ENCODE measurements at regions not wholly inside any gene's neighbourhood (a gene's known extent, or its start where the extent isn't known, plus 50 kb on each side); places are given as distances from the start of the nearest gene placed in this dataset.

DNA sequence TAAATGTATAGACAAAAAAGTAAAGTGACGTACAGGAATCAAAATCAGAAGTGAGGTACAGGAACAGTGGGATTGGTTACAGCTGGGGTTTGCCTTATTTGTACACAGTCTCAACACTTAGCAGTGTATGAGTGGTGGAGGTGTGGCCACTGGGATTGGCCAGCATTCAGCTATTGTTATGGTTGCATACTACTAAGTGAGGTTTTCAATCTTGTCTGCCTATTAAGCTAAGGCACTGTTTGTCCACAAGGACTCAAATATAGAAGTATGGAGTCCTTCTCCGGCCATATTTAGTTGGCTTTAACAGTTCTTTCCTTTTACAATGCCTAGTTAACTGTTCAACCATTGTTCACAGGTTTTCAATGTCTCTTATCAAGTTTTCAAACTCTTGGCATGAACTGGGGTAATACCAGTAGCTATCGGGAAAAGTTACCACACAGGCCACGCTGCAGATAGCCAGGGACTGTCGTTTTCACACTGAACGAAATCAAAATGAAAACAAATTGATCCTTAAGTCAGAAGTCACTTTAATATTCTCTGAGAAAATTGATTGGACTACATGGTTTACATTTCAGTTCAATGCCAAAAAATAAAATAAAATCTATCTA is 176.0 kb upstream of the FREM1 start:
- POLR2A ChIA-PET = no interaction called here

DNA sequence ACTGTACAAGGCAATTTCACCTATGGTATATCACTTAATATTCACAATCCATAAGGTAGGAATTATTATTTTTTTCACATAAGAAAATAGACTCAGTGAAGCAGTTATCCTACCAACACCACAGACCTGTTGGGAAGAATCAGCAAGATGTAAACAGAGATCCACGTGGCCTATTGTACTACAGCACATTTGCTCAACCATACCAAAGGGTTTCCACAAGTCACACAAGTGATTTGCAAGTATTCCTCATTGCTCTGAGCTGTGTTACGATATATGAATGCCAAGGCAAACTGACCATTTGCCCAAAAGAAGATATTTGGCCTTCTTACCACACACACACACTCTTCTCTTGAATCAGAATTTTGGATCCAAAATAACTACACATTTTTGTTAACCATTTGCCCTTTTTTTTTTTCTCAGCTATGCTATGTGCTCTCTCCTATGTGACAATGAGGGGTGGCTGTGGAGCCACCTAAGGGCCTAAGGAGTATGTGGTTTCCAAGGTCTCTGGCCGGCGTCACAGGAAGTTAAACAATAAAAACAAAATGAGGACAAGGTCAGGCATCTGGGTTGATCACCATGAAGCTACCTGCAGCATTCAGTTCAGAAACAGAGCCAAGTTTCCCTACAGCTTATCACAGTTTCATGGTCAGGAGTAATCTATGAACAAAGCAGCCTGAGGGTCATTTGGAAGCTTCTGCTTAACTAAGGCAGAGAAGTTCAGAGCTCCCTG is 171.0 kb upstream of the FREM1 start:
- CTCF ChIA-PET = interaction anchor here (0.6 to 0.9 kb wide), 2 partner anchors 13 to 118 kb away, joined by 4 read pairs; no protein-coding TSS in a partner anchor
- BruUV-seq (replicated peaks) = no TSS peak

More for the DNA sequence above, 176.0 kb upstream of the FREM1 start:
- DNase-seq (ENCODE audit: unreplicated experiment) = peak; percentile 8
- Mint-ChIP-seq H3K36me3 (ENCODE audit: insufficient read depth, unreplicated experiment) (no peaks in the 10 kb centered on the region), H3K9me3 (ENCODE audit: unreplicated experiment) (no peaks in the 10 kb centered on the region), H3K27me3 (ENCODE audit: insufficient read depth, unreplicated experiment) (peaks cover 16% of the 10 kb centered on the region), H3K4me1 (ENCODE audit: insufficient read depth, unreplicated experiment) (no peaks in the 10 kb centered on the region), H3K4me3 (ENCODE audit: unreplicated experiment) (no peak overlapping the region), H3K27ac (ENCODE audit: low read depth, unreplicated experiment) (no peak overlapping the region)
- intact Hi-C loops (cut with micrococcal nuclease) = no loop called here
- TF ChIP-seq, protein P1, sequence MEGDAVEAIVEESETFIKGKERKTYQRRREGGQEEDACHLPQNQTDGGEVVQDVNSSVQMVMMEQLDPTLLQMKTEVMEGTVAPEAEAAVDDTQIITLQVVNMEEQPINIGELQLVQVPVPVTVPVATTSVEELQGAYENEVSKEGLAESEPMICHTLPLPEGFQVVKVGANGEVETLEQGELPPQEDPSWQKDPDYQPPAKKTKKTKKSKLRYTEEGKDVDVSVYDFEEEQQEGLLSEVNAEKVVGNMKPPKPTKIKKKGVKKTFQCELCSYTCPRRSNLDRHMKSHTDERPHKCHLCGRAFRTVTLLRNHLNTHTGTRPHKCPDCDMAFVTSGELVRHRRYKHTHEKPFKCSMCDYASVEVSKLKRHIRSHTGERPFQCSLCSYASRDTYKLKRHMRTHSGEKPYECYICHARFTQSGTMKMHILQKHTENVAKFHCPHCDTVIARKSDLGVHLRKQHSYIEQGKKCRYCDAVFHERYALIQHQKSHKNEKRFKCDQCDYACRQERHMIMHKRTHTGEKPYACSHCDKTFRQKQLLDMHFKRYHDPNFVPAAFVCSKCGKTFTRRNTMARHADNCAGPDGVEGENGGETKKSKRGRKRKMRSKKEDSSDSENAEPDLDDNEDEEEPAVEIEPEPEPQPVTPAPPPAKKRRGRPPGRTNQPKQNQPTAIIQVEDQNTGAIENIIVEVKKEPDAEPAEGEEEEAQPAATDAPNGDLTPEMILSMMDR (IDR thresholded peaks at IDR 0.05; ENCODE audit: unreplicated experiment) = no peak
- CTCF ChIA-PET = interaction anchor here (0.6 to 0.8 kb wide), 2 partner anchors 253 to 348 kb away, joined by 3 read pairs; no protein-coding TSS in a partner anchor
- no TSS peak for BruUV-seq (replicated peaks)

DNA sequence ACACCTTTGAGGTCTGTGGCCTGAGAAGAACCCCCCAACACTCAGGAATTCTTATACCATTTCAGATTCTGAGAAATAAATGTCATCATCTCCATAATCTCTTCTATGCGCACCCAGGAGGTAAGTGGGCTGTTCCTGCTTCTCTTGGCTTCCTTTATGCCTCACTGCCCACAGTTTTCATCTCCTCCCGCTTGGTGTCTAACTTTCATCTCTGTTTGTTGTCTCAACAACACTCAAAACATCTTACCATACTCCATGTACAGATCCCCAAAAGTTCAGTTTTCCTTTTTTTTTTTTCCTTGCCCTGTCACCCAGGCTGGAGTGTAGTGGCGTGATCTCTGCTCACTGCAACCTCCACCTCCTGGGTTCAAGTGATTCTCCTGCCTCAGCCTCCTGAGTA is 170.2 kb upstream of the FREM1 start:
- no peak for DNase-seq (ENCODE audit: unreplicated experiment)
- intact Hi-C loops (cut with micrococcal nuclease) = no loop called here
- Mint-ChIP-seq H3K9me3 (ENCODE audit: unreplicated experiment) (no peaks in the 10 kb centered on the region), H3K4me3 (ENCODE audit: unreplicated experiment) (no peak overlapping the region), H3K36me3 (ENCODE audit: insufficient read depth, unreplicated experiment) (peaks cover 6% of the 10 kb centered on the region), H3K27me3 (ENCODE audit: insufficient read depth, unreplicated experiment) (peaks cover 43% of the 10 kb centered on the region), H3K27ac (ENCODE audit: low read depth, unreplicated experiment) (no peak overlapping the region), H3K4me1 (ENCODE audit: insufficient read depth, unreplicated experiment) (no peaks in the 10 kb centered on the region)
- CTCF ChIA-PET = interaction anchor here (0.6 to 1.0 kb wide), 3 partner anchors 12 to 393 kb away, joined by 4 read pairs; no protein-coding TSS in a partner anchor
- no TSS peak for BruUV-seq (replicated peaks)
- POLR2A ChIA-PET = interaction anchor here (0.7 kb wide), 1 partner anchor 17 kb away, joined by 3 read pairs; no protein-coding TSS in a partner anchor
- TF ChIP-seq, protein P1 (IDR thresholded peaks at IDR 0.05; ENCODE audit: unreplicated experiment) = no peak

More for the DNA sequence above, 171.0 kb upstream of the FREM1 start:
- H3K9me3 Mint-ChIP-seq (ENCODE audit: unreplicated experiment) = no peaks in the 10 kb centered on the region
- intact Hi-C loops (cut with micrococcal nuclease) = no loop called here
- H3K27ac Mint-ChIP-seq (ENCODE audit: low read depth, unreplicated experiment) = no peak overlapping the region
- no peak overlapping the region for H3K4me3 Mint-ChIP-seq (ENCODE audit: unreplicated experiment)
- POLR2A ChIA-PET = no interaction called here
- TF ChIP-seq, protein P1 (IDR thresholded peaks at IDR 0.05; ENCODE audit: unreplicated experiment) = no peak
- H3K27me3 Mint-ChIP-seq (ENCODE audit: insufficient read depth, unreplicated experiment) = peaks cover 35% of the 10 kb centered on the region
- no peaks in the 10 kb centered on the region for H3K4me1 Mint-ChIP-seq (ENCODE audit: insufficient read depth, unreplicated experiment)
- no peak for DNase-seq (ENCODE audit: unreplicated experiment)
- peaks cover 6% of the 10 kb centered on the region for H3K36me3 Mint-ChIP-seq (ENCODE audit: insufficient read depth, unreplicated experiment)

DNA sequence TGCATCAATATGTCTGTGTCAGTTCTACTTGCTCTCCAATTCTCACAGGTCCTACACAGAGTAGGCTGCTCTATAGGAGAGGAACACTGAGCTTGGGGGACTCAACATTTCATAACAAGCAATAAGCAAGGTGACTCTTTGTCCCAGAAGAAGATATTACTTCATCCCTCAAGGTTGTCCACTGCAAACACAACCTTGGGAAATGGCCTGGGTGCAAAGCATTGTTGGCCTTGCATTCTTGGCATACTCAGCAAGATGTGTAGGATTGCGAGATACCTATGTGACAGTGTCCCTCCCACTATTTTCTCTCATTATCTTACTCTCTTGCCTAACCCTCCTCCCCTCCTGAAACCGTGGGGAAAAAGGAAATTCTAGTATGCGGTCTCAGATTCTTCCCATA is 169.8 kb upstream of the FREM1 start:
- POLR2A ChIA-PET = interaction anchor here (0.7 kb wide), 1 partner anchor 16 kb away, joined by 3 read pairs; no protein-coding TSS in a partner anchor
- no TSS peak for BruUV-seq (replicated peaks)
- CTCF ChIA-PET = interaction anchor here (0.9 to 1.0 kb wide), 2 partner anchors 12 to 393 kb away, joined by 4 read pairs; no protein-coding TSS in a partner anchor

More for the DNA sequence above, 169.8 kb upstream of the FREM1 start:
- TF ChIP-seq, protein P1 (IDR thresholded peaks at IDR 0.05; ENCODE audit: unreplicated experiment) = no peak
- Mint-ChIP-seq H3K27ac (ENCODE audit: low read depth, unreplicated experiment) (no peak overlapping the region), H3K4me3 (ENCODE audit: unreplicated experiment) (no peak overlapping the region), H3K4me1 (ENCODE audit: insufficient read depth, unreplicated experiment) (no peaks in the 10 kb centered on the region), H3K9me3 (ENCODE audit: unreplicated experiment) (no peaks in the 10 kb centered on the region), H3K27me3 (ENCODE audit: insufficient read depth, unreplicated experiment) (peaks cover 47% of the 10 kb centered on the region), H3K36me3 (ENCODE audit: insufficient read depth, unreplicated experiment) (peaks cover 6% of the 10 kb centered on the region)
- intact Hi-C loops (cut with micrococcal nuclease) = no loop called here
- no peak for DNase-seq (ENCODE audit: unreplicated experiment)

All from MCF 10A (cell line).